ENCODE measurements at regions not wholly inside any gene's neighbourhood (a gene's known extent, or its start where the extent isn't known, plus 50 kb on each side); places are given as distances from the start of the nearest gene placed in this dataset.
"Not testable (repeated sequence)": the region's sequence is repeated elsewhere in the genome, so short reads cannot be mapped to it uniquely, and the experiment has no call there.

DNA sequence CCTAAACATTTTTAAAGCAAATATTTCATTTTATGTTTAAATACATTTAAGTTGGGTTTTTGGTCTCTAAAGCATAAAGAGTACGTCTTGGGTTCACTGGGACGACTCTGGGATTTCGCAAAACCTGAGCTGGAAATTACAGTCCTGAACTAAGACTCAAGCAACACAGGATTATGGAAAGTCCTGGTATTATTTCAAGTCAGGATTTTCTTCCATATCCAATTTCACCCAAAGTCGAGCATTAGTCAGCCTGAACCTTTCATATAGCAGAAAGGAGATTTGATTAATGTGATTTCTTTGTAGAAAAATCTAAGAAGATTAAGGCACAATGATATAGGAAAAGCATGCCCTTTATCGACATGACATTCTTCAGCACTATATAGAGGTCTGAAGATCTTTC lies 100.0 kb downstream of the MTERF1 start:
- TF ChIP-seq ZFX (IDR thresholded peaks at IDR 0.05; ENCODE audit: borderline replicate concordance) (no peak), CTCF (IDR thresholded peaks at IDR 0.05) (no peak)
- no peak overlapping the region for H3K27ac ChIP-seq

DNA sequence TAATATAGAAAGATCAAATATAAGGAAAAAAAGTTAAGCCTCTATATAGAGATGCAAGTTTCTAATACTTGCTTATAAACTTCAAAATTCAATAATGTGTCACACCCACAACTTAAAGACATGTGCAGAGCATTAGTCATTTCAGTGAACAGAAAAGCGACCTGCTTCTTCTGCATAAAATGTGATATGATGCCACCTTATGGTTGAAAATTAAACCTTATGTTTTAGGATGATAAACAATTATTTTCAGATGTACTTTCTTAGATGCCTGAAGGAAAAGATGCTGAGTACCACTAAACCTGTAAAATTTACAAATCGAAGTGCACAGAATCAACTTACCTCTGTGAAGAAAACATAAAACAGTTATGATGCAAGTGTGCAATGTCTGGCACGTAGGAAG lies 96.0 kb downstream of the MTERF1 start:
- no peak overlapping the region for H3K27ac ChIP-seq
- TF ChIP-seq ZFX (IDR thresholded peaks at IDR 0.05; ENCODE audit: borderline replicate concordance) (no peak), CTCF (IDR thresholded peaks at IDR 0.05) (peak; percentile 71)

GRCh38 chr7:91787931-91788330 lies 92.6 kb downstream of the MTERF1 start:
- TF ChIP-seq CTCF (IDR thresholded peaks at IDR 0.05) (no peak), ZFX (IDR thresholded peaks at IDR 0.05; ENCODE audit: borderline replicate concordance) (no peak)
- no peak overlapping the region for H3K27ac ChIP-seq

DNA sequence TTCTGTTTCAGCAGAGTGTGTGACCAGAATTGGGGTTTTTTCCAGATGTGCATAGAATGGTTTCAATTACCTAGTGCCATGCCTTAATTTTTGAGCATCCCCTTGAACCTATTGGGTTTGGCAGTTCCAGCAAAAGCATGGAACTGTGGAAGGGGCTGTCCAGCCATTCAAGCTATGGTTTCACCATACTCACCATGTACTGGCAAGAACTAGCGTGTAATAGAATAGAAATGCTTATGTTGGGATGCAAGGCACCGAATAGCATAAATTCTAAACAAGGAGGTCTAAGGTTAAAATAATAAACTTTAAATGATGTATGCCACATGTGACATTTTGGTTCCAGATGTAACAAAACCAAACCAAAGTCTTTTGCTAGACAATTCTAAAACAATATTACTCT lies 91.4 kb downstream of the MTERF1 start:
- TF ChIP-seq CTCF (IDR thresholded peaks at IDR 0.05) = no peak
- no peak for TF ChIP-seq ZFX (IDR thresholded peaks at IDR 0.05; ENCODE audit: borderline replicate concordance)
- no peak overlapping the region for H3K27ac ChIP-seq

GRCh38 chr7:91789558-91789957 lies 90.9 kb downstream of the MTERF1 start:
- no peak overlapping the region for H3K27ac ChIP-seq
- TF ChIP-seq CTCF (IDR thresholded peaks at IDR 0.05) (no peak), ZFX (IDR thresholded peaks at IDR 0.05; ENCODE audit: borderline replicate concordance) (no peak)

GRCh38 chr7:91790646-91791045 lies 89.9 kb downstream of the MTERF1 start:
- not testable (repeated sequence) for H3K27ac ChIP-seq

DNA sequence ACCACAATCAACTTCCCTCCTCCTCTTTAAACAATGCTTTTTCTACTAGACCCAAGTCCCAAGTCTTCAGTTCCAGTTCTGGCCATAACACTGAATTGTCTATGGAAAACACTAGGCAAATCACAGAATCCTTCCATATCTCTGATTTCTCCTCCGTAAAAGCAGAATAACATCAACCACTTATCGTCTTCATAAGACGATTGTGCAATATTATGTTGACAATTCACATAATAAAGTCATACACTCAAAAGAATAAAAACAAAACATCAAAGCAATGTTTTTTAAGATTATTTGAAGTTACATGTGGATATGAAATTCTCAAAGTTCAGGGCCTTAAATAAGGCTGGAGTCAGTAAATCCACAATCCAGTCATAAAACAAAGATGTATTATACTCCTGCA lies 84.4 kb downstream of the MTERF1 start:
- TF ChIP-seq ZFX (IDR thresholded peaks at IDR 0.05; ENCODE audit: borderline replicate concordance) (no peak), CTCF (IDR thresholded peaks at IDR 0.05) (no peak)
- no peak overlapping the region for H3K27ac ChIP-seq

- H3K27ac ChIP-seq = no peak overlapping the region
- TF ChIP-seq ZFX (IDR thresholded peaks at IDR 0.05; ENCODE audit: borderline replicate concordance) = no peak
- TF ChIP-seq CTCF (IDR thresholded peaks at IDR 0.05) = no peak
Measured at GRCh38 chr7:91798425-91798824, 82.1 kb downstream of the MTERF1 start.

All from 22Rv1 (cell line).